K562 (cell line): ENCODE measurements at regions not wholly inside any gene's neighbourhood (a gene's known extent, or its start where the extent isn't known, plus 50 kb on each side); places are given as distances from the start of the nearest gene placed in this dataset.

Experiments
- ATAC-seq: fragments of 200-7000 bp; cut with Tn5 transposase; 3 replicates; pipeline ENCODE4 v1.9.1; 2020; ENCODE audit warnings: moderate library complexity
- BruUV-seq: library from RNA; stranded (reverse); fragments of 400-500 nt; replicated peaks from 2 replicates; lab custom pipeline; 2021; lab: Mats Ljungman, UMichigan
- CTCF ChIA-PET: fragments of 300-600 bp; formaldehyde crosslinking; extraction: SDS; loops from one replicate; lab custom pipeline; 2021; ENCODE audit warnings: low intra/inter-chr PET ratio; lab: Yijun Ruan, JAX
- POLR2A ChIA-PET: fragments of 300-600, 350-650 bp; sonication (Branson Sonifier 250); formaldehyde crosslinking; extraction: SDS; loops from one replicate; lab custom pipeline; 2021; ENCODE audit warnings: antibody characterized with exemption, inconsistent platforms; lab: Yijun Ruan, JAX
- DNase-seq, 4 experiments: peaks; one replicate each; pipeline versions ENCODE4 v3.0.0 to v3.0.0-alpha.2; 2011 to 2018; ENCODE audit warnings: low spot score in 3 of 4, mixed read lengths in 3 of 4; ENCODE audit errors: extremely low read depth in 1 of 4
- FAIRE-seq: peaks from 2 replicates; lab custom pipeline; 2011; peaks lifted over from hg19 to GRCh38; lab: Jason Lieb, UNC
- H2AFZ ChIP-seq: 2 replicates; pipeline ENCODE4 v1.6.0; 2011; ENCODE audit warnings: low read depth, low read length, control low read depth, inconsistent platforms
- H3K27ac ChIP-seq: fragments of 200-600 bp; 3 replicates; pipeline ENCODE4 v1.8.0; 2011; ENCODE audit warnings: low read depth, mild to moderate bottlenecking, control low read depth, inconsistent platforms, low read length, moderate library complexity, mixed read lengths; ENCODE audit errors: extremely low read depth
- H3K27me3 ChIP-seq, 2 experiments: fragments of 300-600 bp in 1 of 2; 2 replicates in 1 of 2; 3 replicates in 1 of 2; pipeline versions ENCODE4 v1.6.0 to v1.8.0; 2011; ENCODE audit warnings: inconsistent platforms in 2 of 2, low read length in 2 of 2, mild to moderate bottlenecking in 1 of 2, mixed read lengths in 1 of 2, moderate library complexity in 1 of 2; ENCODE audit not compliant: control insufficient read depth in 2 of 2, insufficient read depth in 2 of 2
- H3K36me3 ChIP-seq: fragments of 300-600 bp; 3 replicates; pipeline ENCODE4 v1.8.0; 2011; ENCODE audit warnings: mild to moderate bottlenecking, low read length, inconsistent platforms; ENCODE audit not compliant: control insufficient read depth, insufficient read depth
- H3K4me1 ChIP-seq, 2 experiments: fragments of 200-600 bp in 1 of 2; replicated peaks in 1 of 2; 2 replicates in 1 of 2; 3 replicates in 1 of 2; pipeline versions ENCODE4 v1.5.1 to v1.8.0; 2011; ENCODE audit warnings: inconsistent platforms in 2 of 2, low read length in 2 of 2, mild to moderate bottlenecking in 1 of 2, mixed read lengths in 1 of 2, moderate library complexity in 1 of 2; ENCODE audit not compliant: control insufficient read depth in 2 of 2, insufficient read depth in 2 of 2
- H3K4me2 ChIP-seq: 2 replicates; pipeline ENCODE4 v1.6.1; 2011; ENCODE audit warnings: low read length, control low read depth, inconsistent platforms, mixed read lengths; ENCODE audit not compliant: insufficient read depth
- H3K4me3 ChIP-seq: fragments of 200-600 bp; sonication (generic), shearing (Covaris generic); 2 replicates; pipeline ENCODE4 v1.5.1; 2016; ENCODE audit warnings: control low read depth, inconsistent platforms
- H3K79me2 ChIP-seq: fragments of 200-600 bp; 3 replicates; pipeline ENCODE4 v1.8.0; 2011; ENCODE audit warnings: low read length, inconsistent platforms; ENCODE audit not compliant: control insufficient read depth, insufficient read depth
- H3K9ac ChIP-seq, 2 experiments: 2 replicates each; pipeline versions ENCODE4 v1.6.0 to v1.6.1; 2011; ENCODE audit warnings: low read depth in 2 of 2, low read length in 2 of 2, control low read depth in 1 of 2, inconsistent platforms in 1 of 2, mild to moderate bottlenecking in 1 of 2, mixed read lengths in 1 of 2; ENCODE audit not compliant: insufficient read depth in 1 of 2
- H3K9me1 ChIP-seq: one replicate; pipeline ENCODE4 v1.6.0; 2011; ENCODE audit warnings: inconsistent platforms, mild to moderate bottlenecking, low read length, moderate library complexity; ENCODE audit not compliant: control insufficient read depth, insufficient read depth
- H3K9me3 ChIP-seq: replicated peaks from 2 replicates; pipeline ENCODE4 v1.5.1; 2011; ENCODE audit warnings: low read depth, low read length, inconsistent platforms; ENCODE audit not compliant: control insufficient read depth, insufficient read depth
- H4K20me1 ChIP-seq: replicated peaks from 2 replicates; pipeline ENCODE4 v1.6.1; 2011; ENCODE audit warnings: low read length, inconsistent platforms, mixed read lengths; ENCODE audit not compliant: control insufficient read depth, insufficient read depth
- EGR1 ChIP-seq: fragments of 450-650 bp; conservative IDR thresholded peaks from 2 replicates; pipeline ENCODE4 v1.6.1; 2017; ENCODE audit warnings: mild to moderate bottlenecking
- ERF ChIP-seq: fragments of 450-650 bp; formaldehyde crosslinking; IDR thresholded peaks from 2 replicates; pipeline ENCODE4 v1.4.0; 2020; ENCODE audit warnings: mild to moderate bottlenecking, mixed read lengths
- KLF1 ChIP-seq: fragments of 450-650 bp; IDR thresholded peaks from 2 replicates; pipeline ENCODE4 v1.6.1; 2016; ENCODE audit warnings: missing genetic modification characterization, missing compliant biosample characterization
- LARP7 ChIP-seq: fragments of 450-650 bp; IDR thresholded peaks from 2 replicates; pipeline ENCODE4 v1.6.1; 2016
- NCOA4 ChIP-seq: fragments of 450-650 bp; IDR thresholded peaks from 2 replicates; pipeline ENCODE4 v1.6.1; 2018; ENCODE audit warnings: mild to moderate bottlenecking; ENCODE audit not compliant: partially characterized antibody
- PRMT5 ChIP-seq: sonication (generic); formaldehyde crosslinking; IDR thresholded peaks from 2 replicates; pipeline ENCODE4 v1.5.0; 2020; ENCODE audit warnings: missing genetic modification reagents
- RHOXF2B ChIP-seq: fragments of 250-450 bp; sonication (Bioruptor Pico); conservative IDR thresholded peaks from 2 replicates; pipeline ENCODE4 v1.5.1; 2021
- TOE1 ChIP-seq, 2 experiments: fragments of 450-650 bp in 1 of 2; sonication (generic) in 1 of 2; formaldehyde crosslinking in 1 of 2; IDR thresholded peaks; 2 replicates each; pipeline versions ENCODE4 v1.7.1 to v1.8.0; 2016 to 2022; ENCODE audit warnings: borderline replicate concordance in 2 of 2, mild to moderate bottlenecking in 2 of 2, antibody characterized with exemption in 1 of 2, inconsistent platforms in 1 of 2, low read depth in 1 of 2, missing genetic modification reagents in 1 of 2, moderate library complexity in 1 of 2
- XRCC4 ChIP-seq: IDR thresholded peaks from one replicate; pipeline ENCODE4 v1.6.1; 2011; ENCODE audit not compliant: insufficient read depth, insufficient read length; ENCODE audit errors: extremely low read depth
- WGBS: fragments of 100-300 bp; shearing (Covaris generic); methylation state at CpG from one replicate; pipeline ENCODE4 v1.1.6; 2016; ENCODE audit warnings: low coverage, mixed read lengths; ENCODE audit not compliant: insufficient coverage; ENCODE audit errors: missing lambda C conversion rate; 5-methylcytosine and 5-hydroxymethylcytosine counted together
- in situ Hi-C: fragments of 300-500 bp; cut with MboI; formaldehyde crosslinking; loops from 4 replicates; pipeline ENCODE4 v1.15.0; 2018; ENCODE audit warnings: inconsistent platforms, mixed read lengths
- intact Hi-C: fragments of 100-400 bp; cut with micrococcal nuclease; formaldehyde crosslinking; loops from 2 replicates; pipeline ENCODE4 v1.14.2; 2022
- TF ChIP-seq, protein P1 (sequence below), 2 experiments: fragments of 450-650 bp; IDR thresholded peaks; 2 replicates each; pipeline ENCODE4 v1.6.1; 2016; ENCODE audit warnings: mild to moderate bottlenecking in 2 of 2, borderline replicate concordance in 1 of 2, low read depth in 1 of 2, moderate library complexity in 1 of 2
- TF ChIP-seq, protein P2 (sequence below): fragments of 250-450 bp; sonication (Bioruptor Pico); IDR thresholded peaks from 2 replicates; pipeline ENCODE4 v1.8.0; 2021; ENCODE audit warnings: moderate library complexity, mild to moderate bottlenecking, inconsistent platforms

DNA sequence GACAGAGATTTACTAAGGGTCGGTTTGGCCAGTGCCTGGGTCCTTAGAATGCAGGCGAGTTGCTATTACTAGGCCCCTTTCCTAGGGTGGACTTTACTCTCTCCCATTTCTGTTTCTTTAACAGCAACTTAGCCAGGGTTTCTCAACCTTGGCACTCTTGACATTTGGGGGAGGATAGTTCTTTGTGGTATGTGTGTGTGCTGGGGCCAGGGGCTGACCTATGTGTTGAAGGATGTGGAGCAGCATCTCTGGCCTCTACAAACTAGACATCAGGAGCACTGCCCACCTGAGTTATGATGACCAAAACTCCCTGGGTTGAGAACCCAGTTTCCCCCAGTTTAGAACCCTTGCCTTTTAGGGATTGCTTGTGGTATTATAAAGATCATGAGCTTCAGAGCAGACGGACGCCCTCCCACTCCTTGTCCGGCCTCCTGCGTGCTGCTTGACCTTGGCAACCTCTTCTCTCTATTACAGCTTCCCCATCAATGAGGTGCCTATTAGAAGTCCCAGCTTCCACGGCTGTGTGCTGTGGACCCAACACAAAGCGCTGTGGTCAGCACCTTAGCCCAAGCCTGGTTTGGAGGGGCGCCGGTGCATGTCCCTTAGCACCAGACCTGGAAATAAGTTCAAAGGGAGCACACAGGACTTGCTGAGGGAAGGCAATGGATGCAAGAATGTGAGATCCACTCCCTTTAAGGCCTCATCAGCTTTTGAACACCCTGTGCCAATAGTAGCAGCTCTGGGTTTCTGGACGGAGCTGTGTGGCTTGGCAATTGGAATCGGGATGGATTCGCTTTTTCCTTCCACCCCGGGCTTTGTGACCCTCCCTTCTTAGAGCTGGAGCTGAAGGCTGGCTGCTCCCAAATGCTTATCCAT lies 239.2 kb upstream of the MAF start:
- Histone ChIP-seq H3K27me3 (no peaks in the 10 kb centered on the region), H3K9me3 (no peaks in the 10 kb centered on the region), H3K27ac (no peak overlapping the region), H3K79me2 (peaks cover 32% of the 10 kb centered on the region), H3K4me3 (no peak overlapping the region), H3K36me3 (no peaks in the 10 kb centered on the region), H3K4me1 (peaks cover 2 to 31% of the 10 kb centered on the region in 2 experiments; a peak in 3 of 5 replicates), H2AFZ (no peak overlapping the region), H3K9me1 (no peaks in the 10 kb centered on the region), H3K4me2 (no peak overlapping the region), H3K9ac (no peak overlapping the region), H4K20me1 (no peaks in the 10 kb centered on the region)
- ChIA-PET POLR2A (interaction anchor here (0.5 to 1.3 kb wide), 3 partner anchors 10 to 19 kb away, joined by 3 to 5 read pairs (median 3); no protein-coding TSS in a partner anchor), CTCF (no interaction called here)
- in situ Hi-C loops = no loop called here
- intact Hi-C loops = loop anchor here (5.0 kb wide), 2 partner anchors 67 to 133 kb away; no protein-coding TSS in a partner anchor
- FAIRE-seq (no peak), DNase-seq (no peak), ATAC-seq (no peak)
- BruUV-seq = no TSS peak
- WGBS = 75% methylated on average over 14 of the region's 14 CpGs
- 0 out of 2 replicates have a peak, but pooled peaks have one; percentile 17 for TF ChIP-seq RHOXF2B
- TF ChIP-seq XRCC4 = no peak
- no peak for TF ChIP-seq EGR1
- TF ChIP-seq, protein P1, sequence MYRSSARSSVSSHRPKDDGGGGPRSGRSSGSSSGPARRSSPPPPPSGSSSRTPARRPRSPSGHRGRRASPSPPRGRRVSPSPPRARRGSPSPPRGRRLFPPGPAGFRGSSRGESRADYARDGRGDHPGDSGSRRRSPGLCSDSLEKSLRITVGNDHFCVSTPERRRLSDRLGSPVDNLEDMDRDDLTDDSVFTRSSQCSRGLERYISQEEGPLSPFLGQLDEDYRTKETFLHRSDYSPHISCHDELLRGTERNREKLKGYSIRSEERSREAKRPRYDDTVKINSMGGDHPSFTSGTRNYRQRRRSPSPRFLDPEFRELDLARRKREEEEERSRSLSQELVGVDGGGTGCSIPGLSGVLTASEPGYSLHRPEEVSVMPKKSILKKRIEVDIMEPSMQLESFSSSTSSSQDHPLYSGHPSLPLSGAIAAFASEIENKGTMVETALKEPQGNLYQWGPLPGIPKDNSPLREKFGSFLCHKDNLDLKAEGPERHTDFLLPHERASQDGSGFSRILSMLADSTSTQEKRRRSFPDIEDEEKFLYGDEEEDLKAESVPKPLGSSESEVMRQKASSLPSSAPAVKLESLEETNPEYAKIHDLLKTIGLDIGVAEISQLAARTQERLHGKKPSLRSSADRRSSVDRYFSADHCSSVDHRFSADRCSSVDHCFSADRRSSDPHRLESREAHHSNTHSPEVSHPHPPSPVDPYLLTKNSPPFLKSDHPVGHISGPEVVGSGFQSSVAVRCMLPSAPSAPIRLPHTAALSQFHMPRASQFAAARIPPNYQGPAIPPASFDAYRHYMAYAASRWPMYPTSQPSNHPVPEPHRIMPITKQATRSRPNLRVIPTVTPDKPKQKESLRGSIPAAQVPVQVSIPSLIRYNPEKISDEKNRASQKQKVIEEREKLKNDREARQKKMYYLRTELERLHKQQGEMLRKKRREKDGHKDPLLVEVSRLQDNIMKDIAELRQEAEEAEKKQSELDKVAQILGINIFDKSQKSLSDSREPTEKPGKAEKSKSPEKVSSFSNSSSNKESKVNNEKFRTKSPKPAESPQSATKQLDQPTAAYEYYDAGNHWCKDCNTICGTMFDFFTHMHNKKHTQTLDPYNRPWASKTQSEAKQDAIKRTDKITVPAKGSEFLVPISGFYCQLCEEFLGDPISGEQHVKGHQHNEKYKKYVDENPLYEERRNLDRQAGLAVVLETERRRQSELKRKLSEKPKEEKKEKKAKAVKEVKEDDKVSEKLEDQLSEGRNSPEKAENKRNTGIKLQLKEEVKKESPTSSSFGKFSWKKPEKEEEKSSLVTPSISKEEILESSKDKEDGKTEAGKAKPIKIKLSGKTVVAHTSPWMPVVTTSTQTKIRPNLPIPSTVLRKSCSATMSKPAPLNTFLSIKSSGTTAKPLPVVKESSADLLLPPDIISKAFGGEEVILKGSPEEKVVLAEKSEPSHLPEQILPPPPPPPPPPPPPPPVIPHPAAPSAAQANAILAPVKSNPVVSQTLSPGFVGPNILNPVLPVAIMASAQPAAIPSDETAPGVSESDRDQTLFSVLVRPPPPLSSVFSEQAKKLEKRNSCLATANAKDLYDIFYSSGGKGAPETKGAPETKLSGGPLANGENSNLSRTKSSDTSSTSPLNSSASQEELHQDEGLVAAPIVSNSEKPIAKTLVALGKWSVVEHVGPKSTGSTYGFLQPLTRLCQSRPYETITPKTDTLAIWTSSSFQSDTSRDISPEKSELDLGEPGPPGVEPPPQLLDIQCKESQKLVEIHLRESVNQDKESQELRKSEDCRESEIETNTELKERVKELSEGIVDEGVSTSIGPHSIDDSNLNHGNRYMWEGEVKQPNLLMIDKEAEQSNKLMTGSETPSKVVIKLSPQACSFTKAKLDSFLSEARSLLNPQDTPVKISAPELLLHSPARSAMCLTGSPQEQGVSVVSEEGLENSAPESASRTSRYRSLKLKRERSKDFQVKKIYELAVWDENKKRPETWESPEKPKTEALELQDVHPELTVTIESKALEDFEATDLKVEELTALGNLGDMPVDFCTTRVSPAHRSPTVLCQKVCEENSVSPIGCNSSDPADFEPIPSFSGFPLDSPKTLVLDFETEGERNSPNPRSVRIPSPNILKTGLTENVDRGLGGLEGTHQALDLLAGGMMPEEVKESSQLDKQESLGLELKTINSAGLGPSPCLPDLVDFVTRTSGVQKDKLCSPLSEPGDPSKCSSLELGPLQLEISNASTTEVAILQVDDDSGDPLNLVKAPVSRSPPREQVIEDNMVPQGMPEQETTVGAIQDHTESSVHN (IDR thresholded peaks at IDR 0.05; ENCODE audit: borderline replicate concordance in 1 of 2, low read depth in 1 of 2) = no peak
- TF ChIP-seq NCOA4 = no peak
- TF ChIP-seq, protein P2, sequence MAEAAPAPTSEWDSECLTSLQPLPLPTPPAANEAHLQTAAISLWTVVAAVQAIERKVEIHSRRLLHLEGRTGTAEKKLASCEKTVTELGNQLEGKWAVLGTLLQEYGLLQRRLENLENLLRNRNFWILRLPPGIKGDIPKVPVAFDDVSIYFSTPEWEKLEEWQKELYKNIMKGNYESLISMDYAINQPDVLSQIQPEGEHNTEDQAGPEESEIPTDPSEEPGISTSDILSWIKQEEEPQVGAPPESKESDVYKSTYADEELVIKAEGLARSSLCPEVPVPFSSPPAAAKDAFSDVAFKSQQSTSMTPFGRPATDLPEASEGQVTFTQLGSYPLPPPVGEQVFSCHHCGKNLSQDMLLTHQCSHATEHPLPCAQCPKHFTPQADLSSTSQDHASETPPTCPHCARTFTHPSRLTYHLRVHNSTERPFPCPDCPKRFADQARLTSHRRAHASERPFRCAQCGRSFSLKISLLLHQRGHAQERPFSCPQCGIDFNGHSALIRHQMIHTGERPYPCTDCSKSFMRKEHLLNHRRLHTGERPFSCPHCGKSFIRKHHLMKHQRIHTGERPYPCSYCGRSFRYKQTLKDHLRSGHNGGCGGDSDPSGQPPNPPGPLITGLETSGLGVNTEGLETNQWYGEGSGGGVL (CRISPR knock-in tag) = no peak
- TF ChIP-seq KLF1 (tag) = no peak
- TF ChIP-seq TOE1 (IDR thresholded peaks at IDR 0.05; ENCODE audit: borderline replicate concordance) = no peak
- no peak for TF ChIP-seq TOE1 (CRISPR knock-in tag; IDR thresholded peaks at IDR 0.05; ENCODE audit: borderline replicate concordance, low read depth)
- no peak for TF ChIP-seq PRMT5 (CRISPR knock-in tag)
- 0 out of 2 replicates have a peak, but pooled peaks have one; percentile 60 for TF ChIP-seq ERF (CRISPR knock-in tag)
- no peak for TF ChIP-seq LARP7
